Body of pancreas (tissue), 4 donors: ENCODE measurements at regions not wholly inside any gene's neighbourhood (a gene's known extent, or its start where the extent isn't known, plus 50 kb on each side); places are given as distances from the start of the nearest gene placed in this dataset.

ENCODE experiments used
- ATAC-seq: fragments of 150-250 bp; one replicate; pipeline ENCODE4 v1.9.1; 2016
- DNase-seq, 4 donors: peaks; one replicate each; pipeline ENCODE4 v3.0.0-alpha.2; 2019
- H3K27ac ChIP-seq, 4 donors: fragments of 200-600 bp; sonication (generic); 1 replicate in 3 of 4; 2 replicates in 1 of 4; pipeline versions ENCODE4 v1.5.1 to v1.6.1; 2016 to 2019; ENCODE audit warnings: mild to moderate bottlenecking in 1 of 4, mixed read lengths in 1 of 4, moderate library complexity in 1 of 4
- H3K27me3 ChIP-seq, 2 donors: fragments of 200-600 bp; sonication (generic); one replicate each; pipeline ENCODE4 v1.6.0; 2016; ENCODE audit warnings: mild to moderate bottlenecking in 1 of 2
- H3K36me3 ChIP-seq, 2 donors: fragments of 200-600 bp; sonication (generic); replicated peaks in 1 of 2; 2 replicates each; pipeline ENCODE4 v1.5.1; 2016; ENCODE audit warnings: low read depth in 2 of 2; ENCODE audit not compliant: insufficient read depth in 1 of 2
- H3K4me1 ChIP-seq: fragments of 200-600 bp; sonication (generic); one replicate; pipeline ENCODE4 v1.6.0; 2016
- H3K4me3 ChIP-seq, 2 donors: fragments of 200-600 bp; sonication (generic); 1 replicate in 1 of 2; 2 replicates in 1 of 2; pipeline ENCODE4 v1.5.1; 2016 to 2019
- H3K9me3 ChIP-seq, 3 donors: fragments of 200-600 bp; sonication (generic); 1 replicate in 2 of 3; 2 replicates in 1 of 3; pipeline ENCODE4 v1.5.1; 2016
- CTCF ChIP-seq, 7 experiments: fragments of 450-650 bp in 4 of 7; fragments of 200-600 bp in 3 of 7; sonication (generic) in 3 of 7; IDR thresholded peaks; one replicate each; pipeline ENCODE4 v1.5.1; 2016 to 2019; ENCODE audit warnings: antibody characterized with exemption in 7 of 7
- POLR2A ChIP-seq, 3 donors: fragments of 450-650 bp; IDR thresholded peaks; one replicate each; pipeline ENCODE4 v1.6.1; 2016; ENCODE audit warnings: antibody characterized with exemption in 3 of 3, mild to moderate bottlenecking in 2 of 3
- WGBS, 2 donors: methylation state at CpG; one replicate each; pipeline ENCODE4 v1.1.5; 2017; 5-methylcytosine and 5-hydroxymethylcytosine counted together
- intact Hi-C: fragments of 100-400 bp; cut with DNase I; formaldehyde crosslinking; loops from one replicate; pipeline ENCODE4 v1.15.1; 2023

GRCh38 chr12:18872770-18873169 is 134.9 kb downstream of the CAPZA3 start:
- H3K9me3 ChIP-seq = no peaks in the 10 kb centered on the region
- ATAC-seq (no peak), DNase-seq (no peak)
- no peak overlapping the region for H3K27ac ChIP-seq
- intact Hi-C loops = no loop called here
- no peak for TF ChIP-seq CTCF (IDR thresholded peaks at IDR 0.05)
- TF ChIP-seq POLR2A (IDR thresholded peaks at IDR 0.05) = no peak
- no peaks in the 10 kb centered on the region for H3K36me3 ChIP-seq
- no peak overlapping the region for H3K4me3 ChIP-seq
- WGBS, 2 donors = 51 to 59% methylated on average over 2 of the region's 2 CpGs
- no peaks in the 10 kb centered on the region for H3K4me1 ChIP-seq
- no peaks in the 10 kb centered on the region for H3K27me3 ChIP-seq

GRCh38 chr12:18878676-18879180 is 140.8 kb downstream of the CAPZA3 start:
- 82 to 86% methylated on average over 2 of the region's 2 CpGs for WGBS, 2 donors
- ATAC-seq (no peak), DNase-seq (no peak)
- no peak overlapping the region for H3K27ac ChIP-seq
- no peak overlapping the region for H3K4me3 ChIP-seq
- H3K4me1 ChIP-seq = no peaks in the 10 kb centered on the region
- intact Hi-C loops = no loop called here
- TF ChIP-seq CTCF (IDR thresholded peaks at IDR 0.05) = no peak
- no peak for TF ChIP-seq POLR2A (IDR thresholded peaks at IDR 0.05)
- H3K27me3 ChIP-seq = no peaks in the 10 kb centered on the region
- no peaks in the 10 kb centered on the region for H3K36me3 ChIP-seq
- H3K9me3 ChIP-seq = no peaks in the 10 kb centered on the region

- Histone ChIP-seq H3K4me1 (no peaks in the 10 kb centered on the region), H3K27me3 (no peaks in the 10 kb centered on the region), H3K4me3 (no peak overlapping the region), H3K9me3 (no peaks in the 10 kb centered on the region), H3K27ac (no peak overlapping the region), H3K36me3 (no peaks in the 10 kb centered on the region)
- DNase-seq (no peak), ATAC-seq (no peak)
- intact Hi-C loops = no loop called here
- TF ChIP-seq CTCF (IDR thresholded peaks at IDR 0.05) = peak in 1 of 7 experiments; percentile 8
- TF ChIP-seq POLR2A (IDR thresholded peaks at IDR 0.05) = no peak
- WGBS, 2 donors = 63 to 70% methylated on average over 5 of the region's 5 CpGs
These were observed 144.8 kb downstream of the CAPZA3 start for GRCh38 chr12:18882690-18883089.

- 51 to 59% methylated on average over 3 of the region's 3 CpGs for WGBS, 2 donors
- no peaks in the 10 kb centered on the region for H3K9me3 ChIP-seq
- no peak for TF ChIP-seq POLR2A (IDR thresholded peaks at IDR 0.05)
- TF ChIP-seq CTCF (IDR thresholded peaks at IDR 0.05) = no peak
- intact Hi-C loops = no loop called here
- H3K36me3 ChIP-seq = no peaks in the 10 kb centered on the region
- H3K27me3 ChIP-seq = no peaks in the 10 kb centered on the region
- no peaks in the 10 kb centered on the region for H3K4me1 ChIP-seq
- no peak overlapping the region for H3K27ac ChIP-seq
- DNase-seq (no peak), ATAC-seq (no peak)
- H3K4me3 ChIP-seq = no peak overlapping the region
These were observed 149.0 kb downstream of the CAPZA3 start for GRCh38 chr12:18886962-18887361.

GRCh38 chr12:18887368-18887767 is 149.4 kb downstream of the CAPZA3 start:
- H3K4me3 ChIP-seq = no peak overlapping the region
- DNase-seq (no peak), ATAC-seq (no peak)
- H3K27ac ChIP-seq = no peak overlapping the region
- WGBS, 2 donors = 81 to 82% methylated on average over 4 of the region's 4 CpGs
- TF ChIP-seq CTCF (IDR thresholded peaks at IDR 0.05) (no peak), POLR2A (IDR thresholded peaks at IDR 0.05) (no peak)
- intact Hi-C loops = no loop called here
- H3K9me3 ChIP-seq = no peaks in the 10 kb centered on the region
- H3K36me3 ChIP-seq = no peaks in the 10 kb centered on the region
- no peaks in the 10 kb centered on the region for H3K4me1 ChIP-seq
- H3K27me3 ChIP-seq = no peaks in the 10 kb centered on the region
